HL-60 (cell line): ENCODE measurements at regions not wholly inside any gene's neighbourhood (a gene's known extent, or its start where the extent isn't known, plus 50 kb on each side); places are given as distances from the start of the nearest gene placed in this dataset.

Source experiments
- CTCF ChIP-seq: IDR thresholded peaks from one replicate; pipeline ENCODE4 v1.5.1; 2011; ENCODE audit warnings: low read length, control low read depth, inconsistent platforms; ENCODE audit not compliant: insufficient read depth
- GABPA ChIP-seq: IDR thresholded peaks from 2 replicates; pipeline ENCODE4 v1.6.1; 2012; ENCODE audit warnings: low read depth
- POLR2AphosphoS5 ChIP-seq: IDR thresholded peaks from 2 replicates; pipeline ENCODE4 v1.6.1; 2012; ENCODE audit warnings: low read depth
- REST ChIP-seq: IDR thresholded peaks from 2 replicates; pipeline ENCODE4 v1.6.1; 2012; ENCODE audit warnings: low read depth; ENCODE audit not compliant: insufficient replicate concordance
- SPI1 ChIP-seq: IDR thresholded peaks from 2 replicates; pipeline ENCODE4 v1.6.1; 2012; ENCODE audit warnings: low read depth, mild to moderate bottlenecking, borderline replicate concordance

GRCh38 chr17:73865831-73866230, 221.6 kb upstream of the SDK2 start:
- TF ChIP-seq POLR2AphosphoS5 = no peak
- TF ChIP-seq CTCF = no peak
- TF ChIP-seq SPI1 = no peak
- TF ChIP-seq GABPA = no peak
- no peak for TF ChIP-seq REST
